IMR-90 (cell line): ENCODE measurements at regions not wholly inside any gene's neighbourhood (a gene's known extent, or its start where the extent isn't known, plus 50 kb on each side); places are given as distances from the start of the nearest gene placed in this dataset.

Source experiments
- BHLHE40 ChIP-seq: fragments of 150-350 bp; IDR thresholded peaks from 2 replicates; pipeline ENCODE4 v1.6.1; 2016; ENCODE audit warnings: mild to moderate bottlenecking, low read depth, low read length
- CHD1 ChIP-seq: IDR thresholded peaks from 2 replicates; pipeline ENCODE4 v1.6.1; 2012; ENCODE audit warnings: low read depth, low read length, improper control_type of control experiment
- CTCF ChIP-seq: conservative IDR thresholded peaks from 2 replicates; pipeline ENCODE4 v1.5.1; 2012; ENCODE audit warnings: mild to moderate bottlenecking, low read depth, low read length, improper control_type of control experiment
- MAZ ChIP-seq: IDR thresholded peaks from 2 replicates; pipeline ENCODE4 v1.6.1; 2012; ENCODE audit warnings: low read depth, mild to moderate bottlenecking, low read length, improper control_type of control experiment, moderate library complexity, borderline replicate concordance
- MXI1 ChIP-seq: IDR thresholded peaks from 2 replicates; pipeline ENCODE4 v1.6.1; 2012; ENCODE audit warnings: low read depth, mild to moderate bottlenecking, low read length, moderate library complexity, borderline replicate concordance
- POLR2A ChIP-seq: IDR thresholded peaks from 2 replicates; pipeline ENCODE4 v1.6.1; 2012; ENCODE audit warnings: mild to moderate bottlenecking, low read depth, low read length
- RAD21 ChIP-seq: IDR thresholded peaks from 2 replicates; pipeline ENCODE4 v1.6.1; 2012; ENCODE audit warnings: low read length, improper control_type of control experiment
- RCOR1 ChIP-seq: IDR thresholded peaks from 2 replicates; pipeline ENCODE4 v1.6.1; 2012; ENCODE audit warnings: mild to moderate bottlenecking, low read length, improper control_type of control experiment; ENCODE audit not compliant: insufficient replicate concordance
- RFX5 ChIP-seq: IDR thresholded peaks from 2 replicates; pipeline ENCODE4 v1.8.0; 2012; ENCODE audit warnings: low read depth, mild to moderate bottlenecking, low read length, moderate library complexity
- USF2 ChIP-seq: fragments of 150-350 bp; IDR thresholded peaks from 2 replicates; pipeline ENCODE4 v1.6.1; 2017; ENCODE audit warnings: mild to moderate bottlenecking, antibody characterized with exemption, low read length, low read depth

- TF ChIP-seq MXI1 (no peak), CTCF (no peak), POLR2A (no peak), BHLHE40 (no peak), RAD21 (no peak), USF2 (no peak), MAZ (no peak), RCOR1 (no peak), RFX5 (no peak), CHD1 (no peak)
Observed at GRCh38 chr2:129059476-129059875, 740.8 kb upstream of the HS6ST1 start.
